IPS DF 6.9 (cell line): ENCODE measurements at regions not wholly inside any gene's neighbourhood (a gene's known extent, or its start where the extent isn't known, plus 50 kb on each side); places are given as distances from the start of the nearest gene placed in this dataset.

ENCODE experiments used
- DNase-seq: peaks from one replicate; pipeline ENCODE4 v3.0.0-alpha.2; 2013; ENCODE audit warnings: low read depth, low spot score
- H3K27ac ChIP-seq: one replicate; pipeline ENCODE4 v1.5.1; 2013; ENCODE audit warnings: low read length, control low read depth
- H3K27me3 ChIP-seq: 2 replicates; pipeline ENCODE4 v1.6.1; 2013; ENCODE audit warnings: mild to moderate bottlenecking, low read length; ENCODE audit not compliant: control insufficient read depth, insufficient read depth
- H3K36me3 ChIP-seq: 2 replicates; pipeline ENCODE4 v1.6.1; 2013; ENCODE audit warnings: low read length; ENCODE audit not compliant: control insufficient read depth, insufficient read depth
- H3K4me1 ChIP-seq: 2 replicates; pipeline ENCODE4 v1.6.1; 2013; ENCODE audit warnings: low read length; ENCODE audit not compliant: control insufficient read depth, insufficient read depth
- H3K4me3 ChIP-seq: 2 replicates; pipeline ENCODE4 v1.5.1; 2013; ENCODE audit warnings: mild to moderate bottlenecking, low read length
- H3K9me3 ChIP-seq: 2 replicates; pipeline ENCODE4 v1.6.1; 2013; ENCODE audit warnings: low read length, inconsistent platforms; ENCODE audit not compliant: control insufficient read depth, insufficient read depth
- WGBS: extraction: QIAGEN DNeasy Blood & Tissue Kit; methylation state at CpG from one replicate; pipeline ENCODE4 v1.1.7; 2013; ENCODE audit warnings: mixed read lengths, missing lambda C conversion rate; ENCODE audit not compliant: insufficient read length, insufficient coverage; 5-methylcytosine and 5-hydroxymethylcytosine counted together

DNA sequence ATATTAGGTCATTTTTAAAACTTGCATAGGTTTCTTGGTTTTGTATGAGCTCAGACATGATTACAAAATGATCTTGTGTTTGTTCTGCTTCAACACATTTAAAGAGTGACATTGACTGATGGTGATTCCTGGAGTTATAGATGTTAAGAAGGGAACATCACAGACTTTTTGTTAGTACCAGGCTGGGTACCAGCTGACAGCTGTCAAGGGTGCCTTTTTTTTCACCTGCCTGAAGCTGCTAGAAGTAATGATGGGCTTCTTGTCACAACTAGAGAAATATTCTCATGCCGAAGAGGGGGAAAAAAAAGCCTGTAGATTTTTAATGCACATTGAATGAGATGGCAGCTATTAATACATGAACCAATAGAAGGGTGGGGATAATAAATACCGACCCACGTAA, 226.6 kb upstream of the TRAM1L1 start:
- no peak for DNase-seq
- Histone ChIP-seq H3K27me3 (no peaks in the 10 kb centered on the region), H3K4me3 (no peak overlapping the region), H3K36me3 (no peaks in the 10 kb centered on the region), H3K27ac (no peak overlapping the region), H3K4me1 (no peaks in the 10 kb centered on the region), H3K9me3 (no peaks in the 10 kb centered on the region)
- WGBS = no CpG with 5 or more reads among the region's 3 CpGs

DNA sequence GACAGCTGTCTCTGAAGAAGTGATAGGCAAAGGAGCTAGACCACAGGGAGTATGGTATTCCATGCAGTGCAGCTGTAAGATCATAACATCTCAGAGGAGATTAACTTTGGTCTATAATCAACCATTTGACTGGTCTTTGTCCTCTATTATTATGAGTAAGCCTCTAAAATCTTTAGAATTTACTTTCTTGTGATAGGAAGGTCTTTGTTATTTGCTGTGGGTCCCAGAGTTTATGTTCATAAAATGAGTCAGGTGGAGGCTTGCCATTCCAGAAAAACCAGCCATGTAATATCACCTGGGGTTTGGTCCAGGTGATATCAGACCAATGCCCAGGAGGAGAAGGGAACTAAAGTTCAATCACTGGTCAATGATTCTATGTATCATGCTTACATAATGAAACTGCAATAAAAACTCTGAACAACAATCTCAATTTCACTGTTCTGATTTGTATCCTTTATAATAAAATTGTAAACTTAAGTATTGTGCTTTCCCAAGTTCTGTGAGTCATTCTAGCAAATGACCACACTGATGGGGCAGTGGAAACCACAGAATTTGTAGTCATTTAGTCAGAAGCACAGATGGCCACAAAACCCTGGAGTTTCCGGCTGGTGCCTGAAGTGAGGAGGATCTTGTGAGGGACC, 239.6 kb upstream of the TRAM1L1 start:
- Histone ChIP-seq H3K27ac (no peak overlapping the region), H3K4me3 (no peak overlapping the region), H3K36me3 (no peaks in the 10 kb centered on the region), H3K4me1 (no peaks in the 10 kb centered on the region), H3K27me3 (no peaks in the 10 kb centered on the region), H3K9me3 (no peaks in the 10 kb centered on the region)
- no peak for DNase-seq
- no CpG with 5 or more reads among the region's 1 CpG for WGBS

DNA sequence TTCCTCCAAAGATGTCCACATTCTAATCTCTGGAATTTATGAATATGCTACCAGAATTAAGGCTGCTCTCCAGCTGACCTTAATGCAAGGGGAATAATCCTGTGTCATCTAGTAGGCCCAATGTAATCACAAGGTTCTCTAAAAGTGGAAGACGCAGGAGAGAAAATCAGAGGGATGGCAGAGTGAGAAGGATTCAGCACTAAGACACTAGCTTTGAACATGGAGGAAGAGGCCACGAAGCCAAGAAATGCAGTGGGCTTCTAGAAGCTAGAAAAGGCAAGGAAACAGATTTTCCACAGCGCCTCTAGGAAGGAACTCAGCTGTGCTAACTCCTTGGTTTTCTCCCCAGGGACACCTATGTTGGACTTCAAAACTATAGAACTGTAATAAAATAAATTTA, 240.7 kb upstream of the TRAM1L1 start:
- Histone ChIP-seq H3K27me3 (no peaks in the 10 kb centered on the region), H3K27ac (no peak overlapping the region), H3K9me3 (no peaks in the 10 kb centered on the region), H3K4me1 (no peaks in the 10 kb centered on the region), H3K4me3 (no peak overlapping the region), H3K36me3 (no peaks in the 10 kb centered on the region)
- DNase-seq = no peak
- WGBS = no CpG with 5 or more reads among the region's 3 CpGs

- H3K4me1 ChIP-seq = no peaks in the 10 kb centered on the region
- no peaks in the 10 kb centered on the region for H3K36me3 ChIP-seq
- H3K27ac ChIP-seq = no peak overlapping the region
- H3K27me3 ChIP-seq = no peaks in the 10 kb centered on the region
- H3K9me3 ChIP-seq = no peaks in the 10 kb centered on the region
- DNase-seq = no peak
- no peak overlapping the region for H3K4me3 ChIP-seq
- WGBS = no CpG with 5 or more reads among the region's 3 CpGs
Measured at GRCh38 chr4:117327491-117327890, 242.1 kb upstream of the TRAM1L1 start.

- Histone ChIP-seq H3K27me3 (no peaks in the 10 kb centered on the region), H3K9me3 (no peaks in the 10 kb centered on the region), H3K36me3 (no peaks in the 10 kb centered on the region), H3K4me1 (no peaks in the 10 kb centered on the region), H3K27ac (no peak overlapping the region), H3K4me3 (no peak overlapping the region)
- WGBS = no CpG with 5 or more reads among the region's 2 CpGs
- DNase-seq = no peak
Measured at GRCh38 chr4:117328333-117328732, 243.0 kb upstream of the TRAM1L1 start.

DNA sequence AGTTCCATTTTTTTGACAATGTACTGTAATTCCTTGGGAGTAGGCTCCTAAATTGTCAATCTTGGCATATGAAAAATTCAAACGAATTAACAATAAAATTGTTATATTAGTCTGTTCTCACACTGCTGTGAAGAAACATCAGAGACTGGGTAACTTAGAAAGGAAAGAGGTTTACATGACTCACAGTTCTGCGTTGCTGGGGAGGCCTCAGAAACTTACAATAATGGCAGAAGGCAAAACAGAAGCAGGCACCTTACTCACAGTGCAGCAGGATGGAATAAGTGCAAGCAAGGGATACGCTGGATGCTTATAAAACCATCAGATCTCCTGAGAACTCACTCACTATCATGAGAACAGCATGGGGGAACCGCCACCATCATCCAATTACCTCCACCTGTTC, 246.4 kb upstream of the TRAM1L1 start:
- DNase-seq = no peak
- WGBS = no CpG with 5 or more reads among the region's 4 CpGs
- H3K27me3 ChIP-seq = no peaks in the 10 kb centered on the region
- no peak overlapping the region for H3K27ac ChIP-seq
- H3K4me3 ChIP-seq = no peak overlapping the region
- no peaks in the 10 kb centered on the region for H3K4me1 ChIP-seq
- H3K9me3 ChIP-seq = no peaks in the 10 kb centered on the region
- H3K36me3 ChIP-seq = no peaks in the 10 kb centered on the region

DNA sequence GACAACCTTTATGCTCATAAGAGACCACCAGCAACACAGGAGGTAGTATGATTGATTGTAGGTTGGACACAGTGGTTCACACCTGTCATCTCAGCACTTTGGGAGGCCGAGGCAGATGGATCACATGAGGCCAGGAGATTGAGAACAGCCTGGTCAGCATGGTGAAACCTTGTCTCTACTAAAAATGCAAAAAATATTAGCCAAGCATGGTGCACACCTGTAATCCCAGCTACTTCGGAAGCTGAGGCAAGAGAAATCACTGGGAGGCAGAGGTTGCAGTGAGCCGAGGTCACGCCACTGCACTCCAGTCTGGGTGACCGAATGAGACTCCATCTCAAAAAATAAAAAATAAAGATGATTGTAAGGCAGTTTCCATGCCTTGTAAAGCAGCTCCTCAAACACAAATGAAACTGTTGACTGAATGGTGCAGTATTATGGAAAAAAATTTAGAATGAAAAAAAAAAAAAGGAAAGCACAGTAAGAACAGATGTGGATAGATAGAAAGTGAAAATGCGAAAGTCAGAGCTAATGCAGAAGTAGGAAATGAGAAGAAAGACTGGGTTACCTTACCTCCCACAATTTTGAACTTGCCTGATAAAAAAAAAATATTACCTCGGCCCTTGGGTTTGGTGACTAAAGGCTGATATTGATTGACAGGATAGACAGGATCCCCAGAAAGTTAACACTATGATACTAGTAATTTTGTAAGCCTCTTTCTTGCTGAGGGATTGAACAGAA, 249.2 kb upstream of the TRAM1L1 start:
- Histone ChIP-seq H3K27me3 (no peaks in the 10 kb centered on the region), H3K9me3 (no peaks in the 10 kb centered on the region), H3K4me1 (no peaks in the 10 kb centered on the region), H3K4me3 (no peak overlapping the region), H3K36me3 (no peaks in the 10 kb centered on the region), H3K27ac (no peak overlapping the region)
- WGBS = no CpG with 5 or more reads among the region's 7 CpGs
- DNase-seq = no peak

GRCh38 chr4:117357437-117357836, 272.1 kb upstream of the TRAM1L1 start:
- H3K27me3 ChIP-seq = no peaks in the 10 kb centered on the region
- WGBS = no CpG with 5 or more reads among the region's 5 CpGs

GRCh38 chr4:117357866-117358265, 272.5 kb upstream of the TRAM1L1 start:
- Histone ChIP-seq H3K27me3 (no peaks in the 10 kb centered on the region), H3K4me1 (no peaks in the 10 kb centered on the region), H3K27ac (no peak overlapping the region), H3K36me3 (no peaks in the 10 kb centered on the region), H3K4me3 (no peak overlapping the region), H3K9me3 (no peaks in the 10 kb centered on the region)
- no peak for DNase-seq
- WGBS = no CpG with 5 or more reads among the region's 4 CpGs

More at GRCh38 chr4:117357437-117357836, 272.1 kb upstream of the TRAM1L1 start:
- Histone ChIP-seq H3K4me3 (no peak overlapping the region), H3K9me3 (no peaks in the 10 kb centered on the region), H3K27ac (no peak overlapping the region), H3K36me3 (no peaks in the 10 kb centered on the region), H3K4me1 (no peaks in the 10 kb centered on the region)
- no peak for DNase-seq

GRCh38 chr4:117370944-117371668, 285.7 kb upstream of the TRAM1L1 start:
- Histone ChIP-seq H3K36me3 (no peaks in the 10 kb centered on the region), H3K27me3 (no peaks in the 10 kb centered on the region), H3K9me3 (no peaks in the 10 kb centered on the region), H3K27ac (no peak overlapping the region), H3K4me3 (no peak overlapping the region), H3K4me1 (no peaks in the 10 kb centered on the region)
- DNase-seq = no peak
- WGBS = no CpG with 5 or more reads among the region's 4 CpGs
